Calu3 (cell line): ENCODE measurements at regions not wholly inside any gene's neighbourhood (a gene's known extent, or its start where the extent isn't known, plus 50 kb on each side); places are given as distances from the start of the nearest gene placed in this dataset.

Experiments
- BruUV-seq: library from RNA; stranded (reverse); fragments of 400-500 nt; replicated peaks from 2 replicates; lab custom pipeline; 2021; lab: Mats Ljungman, UMichigan
- CTCF ChIA-PET: fragments of 300-600 bp; sonication (Branson Sonifier 250); formaldehyde crosslinking; loops from one replicate; lab custom pipeline; 2022; ENCODE audit warnings: antibody characterized with exemption; lab: Charles Lee
- DNase-seq: peaks from one replicate; pipeline ENCODE4 v3.0.0; 2022
- H3K27ac Mint-ChIP-seq: one replicate; pipeline ENCODE4 v1.8.0; 2022; ENCODE audit warnings: mixed read lengths; ENCODE audit not compliant: unreplicated experiment
- H3K27me3 Mint-ChIP-seq: one replicate; pipeline ENCODE4 v1.8.0; 2022; ENCODE audit warnings: mixed read lengths; ENCODE audit not compliant: unreplicated experiment
- H3K36me3 Mint-ChIP-seq: one replicate; pipeline ENCODE4 v1.8.0; 2022; ENCODE audit warnings: mild to moderate bottlenecking, moderate library complexity, mixed read lengths; ENCODE audit not compliant: insufficient read depth, unreplicated experiment
- H3K4me1 Mint-ChIP-seq: one replicate; pipeline ENCODE4 v1.8.0; 2022; ENCODE audit warnings: mild to moderate bottlenecking, low read depth, mixed read lengths; ENCODE audit not compliant: unreplicated experiment
- H3K4me3 Mint-ChIP-seq: one replicate; pipeline ENCODE4 v1.8.0; 2022; ENCODE audit warnings: mild to moderate bottlenecking, low read depth, moderate library complexity, mixed read lengths; ENCODE audit not compliant: unreplicated experiment
- H3K9me3 Mint-ChIP-seq: one replicate; pipeline ENCODE4 v1.8.0; 2022; ENCODE audit warnings: low read depth, mixed read lengths; ENCODE audit not compliant: unreplicated experiment
- CTCF ChIP-seq: fragments of 200-600 bp; IDR thresholded peaks from one replicate; pipeline ENCODE4 v1.8.0; 2022; ENCODE audit warnings: antibody characterized with exemption; ENCODE audit not compliant: unreplicated experiment
- intact Hi-C: fragments of 100-400 bp; cut with micrococcal nuclease; formaldehyde crosslinking; loops from one replicate; pipeline ENCODE4 v1.10.0; 2022; ENCODE audit not compliant: unreplicated experiment

DNA sequence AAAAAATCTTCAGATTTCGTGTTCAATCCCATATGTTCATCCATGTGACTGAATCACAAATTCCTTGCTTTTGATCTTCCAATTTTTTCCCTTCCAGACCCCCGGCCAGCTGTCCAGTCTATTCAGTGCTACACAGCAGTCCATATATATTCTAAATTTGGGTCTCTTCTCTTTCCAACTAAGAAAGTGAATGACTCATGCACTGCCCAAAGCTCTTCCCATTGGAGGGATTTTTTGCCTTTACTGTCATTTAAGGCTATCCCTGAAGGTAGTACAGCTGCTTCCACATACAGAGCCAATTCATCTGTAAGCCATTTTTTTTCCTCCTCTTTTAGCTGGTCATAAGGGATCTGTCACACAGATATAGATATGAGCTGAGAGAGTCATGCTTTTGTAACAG, 478.3 kb downstream of the DMRT2 start:
- no peak overlapping the region for H3K4me3 Mint-ChIP-seq
- no peaks in the 10 kb centered on the region for H3K36me3 Mint-ChIP-seq
- H3K9me3 Mint-ChIP-seq: no peaks in the 10 kb centered on the region
- intact Hi-C loops: no loop called here
- H3K27ac Mint-ChIP-seq: no peak overlapping the region
- DNase-seq: no peak
- no peaks in the 10 kb centered on the region for H3K27me3 Mint-ChIP-seq
- no TSS peak for BruUV-seq
- no peak for TF ChIP-seq CTCF
- no peaks in the 10 kb centered on the region for H3K4me1 Mint-ChIP-seq
- CTCF ChIA-PET: no interaction called here

- no peak for DNase-seq
- Mint-ChIP-seq H3K27me3 (no peaks in the 10 kb centered on the region), H3K4me1 (no peaks in the 10 kb centered on the region), H3K36me3 (no peaks in the 10 kb centered on the region), H3K27ac (no peak overlapping the region), H3K4me3 (no peak overlapping the region), H3K9me3 (peaks cover 9% of the 10 kb centered on the region)
- CTCF ChIA-PET: no interaction called here
- intact Hi-C loops: no loop called here
- BruUV-seq: no TSS peak
- TF ChIP-seq CTCF: no peak
Measured at GRCh38 chr9:1530696-1531095, 480.5 kb downstream of the DMRT2 start.

DNA sequence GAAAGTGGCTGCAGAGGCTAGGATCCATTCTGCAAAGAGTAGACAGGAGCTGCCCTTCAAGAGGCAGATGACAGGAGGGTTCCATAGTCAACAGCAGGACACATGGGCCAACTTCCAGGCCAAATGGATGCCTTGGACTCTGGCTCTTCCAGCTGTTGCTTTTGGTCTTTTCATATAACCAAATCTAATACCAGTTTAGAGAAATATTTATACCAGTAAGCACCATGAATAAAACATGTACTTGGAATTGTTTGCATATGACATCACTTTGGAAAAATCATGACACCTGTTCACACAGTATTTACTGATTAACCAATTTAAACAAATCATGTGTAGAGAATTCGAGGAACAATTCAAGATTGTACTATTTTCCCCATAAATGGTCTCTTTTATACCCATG, 481.3 kb downstream of the DMRT2 start:
- DNase-seq: no peak
- CTCF ChIA-PET: no interaction called here
- Mint-ChIP-seq H3K36me3 (no peaks in the 10 kb centered on the region), H3K9me3 (peaks cover 9% of the 10 kb centered on the region), H3K4me3 (no peak overlapping the region), H3K4me1 (no peaks in the 10 kb centered on the region), H3K27me3 (no peaks in the 10 kb centered on the region), H3K27ac (no peak overlapping the region)
- intact Hi-C loops: no loop called here
- no TSS peak for BruUV-seq
- no peak for TF ChIP-seq CTCF

DNA sequence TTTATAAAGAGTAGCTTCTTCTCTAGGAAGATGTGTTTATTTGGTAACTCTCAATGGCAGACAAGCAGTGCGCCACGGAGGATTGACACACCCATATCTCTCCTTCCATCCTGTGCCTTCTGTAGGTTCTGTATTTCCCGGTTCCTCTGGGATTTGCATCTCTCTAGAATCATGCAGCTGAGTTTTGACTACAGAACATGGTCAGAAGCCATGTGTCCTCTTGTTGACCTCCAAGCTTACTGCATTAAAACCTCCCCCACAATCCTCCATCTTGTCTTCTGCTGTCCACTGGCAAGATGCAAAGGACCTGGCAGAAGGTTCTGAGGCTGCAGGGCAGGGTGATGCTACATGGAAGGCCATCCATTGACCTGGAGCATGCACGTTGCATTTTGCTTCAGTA, 482.0 kb downstream of the DMRT2 start:
- no peaks in the 10 kb centered on the region for H3K36me3 Mint-ChIP-seq
- DNase-seq: no peak
- H3K27ac Mint-ChIP-seq: no peak overlapping the region
- TF ChIP-seq CTCF: no peak
- no peaks in the 10 kb centered on the region for H3K4me1 Mint-ChIP-seq
- no TSS peak for BruUV-seq
- CTCF ChIA-PET: no interaction called here
- no peak overlapping the region for H3K4me3 Mint-ChIP-seq
- intact Hi-C loops: no loop called here
- no peaks in the 10 kb centered on the region for H3K27me3 Mint-ChIP-seq
- peaks cover 9% of the 10 kb centered on the region for H3K9me3 Mint-ChIP-seq
